C4-2B (cell line): ENCODE measurements at regions not wholly inside any gene's neighbourhood (a gene's known extent, or its start where the extent isn't known, plus 50 kb on each side); places are given as distances from the start of the nearest gene placed in this dataset.

ENCODE experiments used
- H3K27ac ChIP-seq: fragments of 450-650 bp; 2 replicates; pipeline ENCODE4 v1.5.1; 2017
- CTCF ChIP-seq: fragments of 450-650 bp; conservative IDR thresholded peaks from 2 replicates; pipeline ENCODE4 v1.5.1; 2017; ENCODE audit warnings: mild to moderate bottlenecking
- ZFX ChIP-seq: fragments of 450-650 bp; IDR thresholded peaks from 2 replicates; pipeline ENCODE4 v1.6.1; 2017

GRCh38 chr10:71067098-71067740 is 145.2 kb upstream of the UNC5B start:
- H3K27ac ChIP-seq, result no peak overlapping the region
- TF ChIP-seq CTCF (no peak), ZFX (no peak)

DNA sequence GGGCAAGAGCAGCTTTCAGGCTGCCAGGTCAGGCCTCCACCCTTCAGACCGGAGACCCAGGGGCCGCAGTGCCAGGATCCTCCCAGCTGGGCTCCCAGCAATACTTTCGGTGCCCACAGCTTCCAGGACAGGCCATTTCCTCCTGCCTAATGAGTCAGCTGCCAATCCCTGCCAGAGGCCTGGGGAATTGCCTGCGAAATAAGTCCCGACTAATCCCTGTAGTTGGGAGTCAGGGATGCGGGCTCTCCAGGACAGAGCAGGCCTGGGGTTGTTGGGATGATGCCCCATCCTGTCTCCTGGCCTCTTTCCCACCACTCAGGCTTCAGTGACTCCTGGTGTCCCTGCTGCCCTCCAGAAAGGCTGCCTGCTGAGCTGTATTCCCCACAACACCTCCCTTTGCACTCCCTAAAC is 143.5 kb upstream of the UNC5B start:
- TF ChIP-seq ZFX, result peak; percentile 37; the same call in 1 of the 2 replicates
- no peak for TF ChIP-seq CTCF
- no peak overlapping the region for H3K27ac ChIP-seq

GRCh38 chr10:71069909-71070666 is 142.3 kb upstream of the UNC5B start:
- no peak for TF ChIP-seq ZFX
- H3K27ac ChIP-seq, result no peak overlapping the region

DNA sequence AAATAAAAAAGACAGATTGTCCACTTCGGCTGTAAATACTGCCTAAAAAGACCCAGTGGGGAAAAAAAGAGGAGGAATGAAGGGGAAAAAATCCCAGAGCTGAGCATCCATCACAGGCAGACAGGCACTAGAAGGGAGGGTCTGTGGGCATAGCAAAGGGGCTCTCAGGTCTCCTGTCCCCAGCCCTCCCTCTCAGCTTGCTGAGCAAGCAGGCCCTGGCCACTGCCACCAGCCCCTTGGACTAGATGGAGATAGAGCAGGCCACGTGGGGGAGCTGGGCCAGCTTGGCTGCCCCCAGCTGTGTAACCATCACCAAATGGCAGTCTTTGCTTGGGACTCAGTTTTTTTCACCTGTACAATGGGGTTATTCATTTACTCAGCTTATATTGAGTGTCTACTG is 141.6 kb upstream of the UNC5B start:
- TF ChIP-seq ZFX (no peak), CTCF (no peak)
- H3K27ac ChIP-seq, result no peak overlapping the region

DNA sequence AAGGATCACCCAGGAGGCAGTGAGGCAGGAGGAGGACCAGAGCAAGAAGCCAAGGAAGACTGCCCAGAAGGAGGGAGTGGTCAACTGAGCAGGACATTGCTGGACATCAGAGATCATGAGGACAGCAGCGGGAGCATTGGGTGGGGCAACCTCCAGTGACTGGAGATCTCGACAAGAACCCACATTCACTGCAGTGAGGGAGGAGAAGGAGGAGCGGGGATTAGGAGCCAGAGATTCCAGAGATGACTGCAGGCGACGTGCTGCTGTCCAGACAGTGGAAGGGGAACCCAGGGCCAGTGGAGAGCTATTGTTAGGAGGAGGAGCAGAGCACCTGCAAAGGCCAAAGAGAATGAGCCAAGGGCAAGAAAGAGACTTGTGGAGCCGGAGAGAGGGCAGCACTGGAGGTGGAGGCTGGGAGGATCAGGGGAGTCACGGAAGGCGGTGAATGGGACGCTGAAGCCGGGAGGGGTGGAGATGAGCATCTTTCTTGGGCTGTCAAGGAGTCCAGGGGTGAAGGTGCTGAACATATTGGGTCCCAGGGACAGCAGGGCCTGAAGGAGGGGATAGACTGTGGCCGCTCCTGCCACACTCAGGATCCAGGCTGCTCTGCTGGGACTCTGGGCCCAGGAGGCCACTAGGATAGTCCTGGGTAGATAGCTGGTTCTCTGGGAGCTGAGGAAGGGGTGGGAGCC is 140.1 kb upstream of the UNC5B start:
- no peak overlapping the region for H3K27ac ChIP-seq
- TF ChIP-seq ZFX, result no peak
- no peak for TF ChIP-seq CTCF

- no peak overlapping the region for H3K27ac ChIP-seq
- no peak for TF ChIP-seq CTCF
- TF ChIP-seq ZFX, result no peak
These were observed 139.6 kb upstream of the UNC5B start for GRCh38 chr10:71072823-71073210.

- H3K27ac ChIP-seq, result no peak overlapping the region
- TF ChIP-seq CTCF, result no peak
- TF ChIP-seq ZFX, result no peak
These were observed 138.8 kb upstream of the UNC5B start for GRCh38 chr10:71073451-71074175.
